ENCODE measurements at regions not wholly inside any gene's neighbourhood (a gene's known extent, or its start where the extent isn't known, plus 50 kb on each side); places are given as distances from the start of the nearest gene placed in this dataset.

DNA sequence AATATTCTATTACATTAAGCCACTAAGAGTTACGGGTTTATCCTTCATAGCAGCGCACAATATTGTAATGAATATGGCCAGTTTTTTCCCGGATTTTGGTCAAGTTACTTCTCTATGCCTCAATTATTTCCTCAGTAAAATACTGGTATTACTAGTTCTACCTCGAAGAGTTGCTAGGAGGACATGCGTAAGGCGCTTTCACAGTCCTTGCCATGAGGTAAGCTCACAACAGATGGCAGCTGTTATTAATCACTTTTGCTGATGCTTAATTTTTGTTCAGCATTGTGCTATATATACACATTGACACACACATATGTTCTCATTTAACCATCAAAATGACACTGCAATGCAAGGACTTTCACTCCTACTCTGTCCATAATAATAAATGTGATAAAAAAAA lies 101.5 kb downstream of the SCG2 start:
- no peak for FAIRE-seq
- no peak for DNase-seq (ENCODE audit: low spot score in 2 of 2)

DNA sequence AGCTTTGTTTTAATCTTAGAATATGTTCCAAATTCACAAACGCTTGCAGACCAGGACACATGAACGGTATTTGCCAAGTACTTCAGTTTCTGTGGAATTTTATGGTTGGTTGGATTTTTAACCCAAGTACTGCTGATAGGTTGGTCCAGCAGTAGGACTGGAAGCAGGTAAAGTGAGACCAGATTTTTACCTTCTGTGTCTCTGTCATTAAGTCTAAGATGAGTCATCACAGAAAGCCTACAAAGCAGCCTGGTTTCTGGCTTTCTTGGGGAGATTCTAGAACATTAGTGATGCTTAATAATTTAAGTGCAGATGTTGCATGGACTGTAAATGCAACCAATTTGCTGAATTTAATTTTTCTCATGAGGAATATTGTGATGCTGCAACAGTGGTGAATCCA lies 100.5 kb downstream of the SCG2 start:
- no peak for FAIRE-seq

DNA sequence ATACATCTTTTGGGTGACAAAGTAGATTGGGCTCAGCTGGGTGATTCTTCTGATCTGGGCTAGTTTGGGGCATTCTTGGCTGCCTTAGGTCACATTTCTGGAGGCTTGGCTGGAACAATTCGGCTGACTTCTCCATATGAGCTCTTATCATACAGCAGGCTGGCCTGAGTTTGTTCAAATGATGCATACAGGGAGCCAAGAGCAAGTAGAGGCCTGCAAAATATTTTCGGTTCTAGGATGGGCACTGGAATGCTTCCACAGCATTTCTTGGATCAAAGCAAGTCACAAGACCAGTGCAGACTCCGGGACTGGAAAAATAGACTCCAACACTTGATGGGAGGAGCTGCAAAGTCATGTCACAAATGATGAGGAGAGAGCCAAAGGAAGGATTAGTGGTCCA lies 98.4 kb downstream of the SCG2 start:
- DNase-seq (ENCODE audit: low spot score in 2 of 2) = no peak
- no peak for FAIRE-seq

More for the DNA sequence above, 100.5 kb downstream of the SCG2 start:
- no peak for DNase-seq (ENCODE audit: low spot score in 2 of 2)

DNA sequence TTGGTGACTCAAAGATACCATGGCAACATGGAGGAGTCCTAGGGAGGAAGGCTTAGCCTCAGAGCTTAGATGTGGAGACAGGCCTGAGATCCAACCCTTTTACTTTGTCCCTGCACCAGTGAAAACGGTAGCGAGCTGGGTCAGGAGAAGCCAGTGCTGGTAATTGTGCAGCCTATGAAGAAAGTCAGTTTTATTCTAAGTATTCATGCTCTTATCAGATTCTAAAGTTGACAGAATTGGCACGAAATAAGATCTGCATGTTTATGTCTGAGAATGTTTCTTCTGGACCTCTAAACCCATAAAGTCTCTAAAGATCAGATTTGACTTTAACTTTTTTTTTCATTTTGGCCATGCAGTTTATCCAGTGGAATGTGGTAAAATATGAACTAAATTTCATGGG lies 93.8 kb downstream of the SCG2 start:
- no peak for DNase-seq (ENCODE audit: low spot score in 2 of 2)
- FAIRE-seq = no peak

DNA sequence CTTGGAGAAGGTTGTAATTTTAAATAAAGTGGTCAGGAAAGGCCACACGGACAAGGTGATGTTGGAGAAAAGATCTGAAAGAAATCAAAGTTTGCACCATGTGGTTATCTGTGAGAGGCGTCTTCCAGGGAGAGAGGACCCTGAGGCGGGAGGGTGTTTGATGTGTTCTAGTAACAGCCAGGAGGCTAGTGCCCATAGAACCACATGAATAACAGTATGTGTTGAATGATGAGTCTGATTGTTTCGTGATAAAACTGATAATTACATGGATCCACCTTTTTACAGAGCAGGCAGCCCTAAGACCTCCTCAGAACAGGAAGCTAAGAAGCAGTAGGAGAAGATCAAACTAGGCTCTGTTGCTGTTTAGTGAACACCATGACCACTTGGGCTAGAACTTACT lies 91.4 kb downstream of the SCG2 start:
- FAIRE-seq (no peak), DNase-seq (ENCODE audit: low spot score in 2 of 2) (no peak)

DNA sequence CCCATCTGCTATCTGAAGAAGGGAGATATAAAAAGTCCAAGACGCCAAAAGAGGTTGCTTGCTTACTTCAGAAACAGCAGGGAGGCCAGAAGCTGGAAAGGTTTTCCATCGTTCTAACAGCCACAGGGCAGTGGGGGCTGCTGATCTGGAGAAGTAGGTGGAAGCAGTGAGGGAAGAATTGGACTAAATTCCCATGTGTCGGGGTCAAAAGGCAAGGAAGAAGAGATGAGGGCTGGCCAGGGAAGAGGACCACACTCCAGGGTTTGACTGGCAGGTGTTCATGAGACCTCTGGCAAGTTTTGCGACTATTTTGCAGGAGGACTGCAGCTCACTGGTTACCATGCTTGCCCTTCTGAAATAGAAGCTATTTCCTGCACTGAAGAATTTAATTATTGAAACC lies 91.0 kb downstream of the SCG2 start:
- FAIRE-seq (no peak), DNase-seq (ENCODE audit: low spot score in 2 of 2) (no peak)

DNA sequence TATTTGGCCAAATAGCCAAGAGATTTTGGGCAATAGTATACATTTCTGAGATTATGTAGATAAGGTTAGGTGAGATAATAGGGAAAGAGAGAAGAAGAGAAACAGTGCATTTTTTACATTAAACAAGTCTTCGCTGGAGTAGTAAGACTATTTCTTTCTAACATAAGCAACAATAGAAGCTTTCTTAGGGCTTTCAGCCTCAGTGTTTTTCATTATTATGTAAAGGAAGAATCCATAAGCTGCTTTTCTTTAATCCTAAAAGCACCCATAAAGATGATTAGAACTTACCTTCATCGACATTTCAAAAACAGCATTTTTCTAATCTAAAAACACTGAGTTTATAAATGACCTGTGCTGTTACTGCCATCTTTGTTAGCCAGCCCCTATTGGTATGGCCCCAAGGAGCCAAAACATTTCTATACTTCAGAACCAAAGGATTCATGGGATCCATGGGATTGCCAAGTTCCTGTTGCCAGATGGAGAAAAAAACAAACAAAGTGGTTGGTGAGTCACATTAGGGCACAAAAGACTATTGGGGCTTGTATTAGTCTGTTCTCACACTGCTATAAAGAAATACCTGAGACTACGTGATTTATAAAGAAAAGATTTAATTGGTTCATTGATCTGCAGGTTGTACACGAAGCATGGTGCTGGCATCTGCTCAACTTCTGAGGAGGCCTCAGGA lies 88.2 kb downstream of the SCG2 start:
- FAIRE-seq (no peak), DNase-seq (ENCODE audit: low spot score in 2 of 2) (no peak)

DNA sequence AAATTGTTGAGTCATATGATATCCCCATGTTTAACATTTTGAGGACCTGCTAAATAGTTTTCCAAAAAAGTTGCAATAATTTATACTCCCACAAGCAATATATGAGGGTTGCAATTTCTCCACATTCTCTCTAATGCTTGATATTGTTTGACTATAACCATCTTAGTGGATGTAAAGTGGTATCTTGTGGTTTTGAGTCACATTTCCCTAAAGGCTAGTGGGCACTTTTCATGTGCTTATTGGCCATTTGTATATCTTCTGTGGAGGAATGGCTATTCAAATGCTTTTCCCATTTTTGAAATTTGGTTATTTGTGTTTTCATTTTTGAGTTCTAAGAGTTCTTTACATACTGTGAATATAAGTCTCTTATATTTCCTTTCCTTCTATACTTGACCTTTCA lies 82.7 kb downstream of the SCG2 start:
- FAIRE-seq (no peak), DNase-seq (ENCODE audit: low spot score in 2 of 2) (no peak)

DNA sequence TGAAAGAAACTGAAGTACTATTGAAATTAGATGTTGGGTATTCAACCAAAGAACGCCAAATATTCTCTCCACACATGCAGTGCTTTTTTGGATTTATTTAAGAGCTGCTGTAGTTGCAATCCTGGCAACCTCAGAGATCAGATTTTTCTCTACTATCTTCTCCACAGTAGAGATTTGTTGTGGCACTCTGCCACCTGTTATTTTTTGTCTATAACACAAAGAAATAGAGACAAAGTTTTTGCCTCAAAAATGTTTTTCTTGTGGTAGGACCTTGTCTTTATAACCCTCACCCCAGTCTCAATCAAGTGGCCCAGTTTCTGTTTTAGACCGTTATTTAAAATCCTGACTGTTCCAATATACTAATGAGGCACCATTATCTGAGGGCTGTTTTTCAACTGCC lies 79.4 kb downstream of the SCG2 start:
- DNase-seq (ENCODE audit: low spot score in 2 of 2) = no peak
- no peak for FAIRE-seq

DNA sequence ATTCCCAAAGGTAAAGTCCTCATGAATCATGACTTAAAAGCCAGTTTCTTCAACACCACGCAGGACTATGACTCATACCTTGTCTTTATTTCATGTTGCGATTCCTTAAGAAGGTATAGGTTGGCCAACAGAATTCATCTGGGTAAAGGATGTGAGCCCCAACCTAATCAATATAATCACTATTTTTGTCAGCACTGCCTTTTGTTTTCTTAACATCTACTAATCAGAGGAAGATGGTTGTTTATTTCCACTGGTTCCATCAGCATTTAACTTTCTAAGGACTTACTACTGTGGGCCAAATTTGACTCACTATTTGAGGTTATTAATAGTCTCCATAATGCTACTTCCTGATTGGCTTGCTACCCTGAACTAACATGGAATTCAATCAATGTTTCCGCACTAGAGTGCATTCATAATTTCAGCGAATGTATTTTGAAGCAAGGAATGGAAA lies 78.6 kb downstream of the SCG2 start:
- FAIRE-seq (no peak), DNase-seq (ENCODE audit: low spot score in 2 of 2) (no peak)

DNA sequence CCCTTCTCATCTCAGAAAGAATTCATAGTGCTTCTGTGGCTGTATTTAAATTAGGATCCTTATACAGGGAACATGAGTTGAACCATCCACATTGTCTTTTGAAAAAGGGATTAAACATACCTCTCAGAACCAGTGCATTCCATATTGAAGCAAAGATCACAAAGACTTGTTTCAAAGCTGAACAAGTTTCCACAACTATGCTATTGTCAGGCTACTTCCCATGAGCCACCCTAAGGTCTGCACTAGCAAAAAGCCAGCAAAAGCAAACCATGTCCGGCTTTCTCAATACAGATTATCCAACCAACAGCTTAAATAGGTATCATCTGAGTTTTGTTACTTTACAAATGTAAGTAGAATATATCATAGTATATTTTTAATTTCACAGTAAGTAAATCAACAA lies 78.1 kb downstream of the SCG2 start:
- FAIRE-seq (no peak), DNase-seq (ENCODE audit: low spot score in 2 of 2) (no peak)

DNA sequence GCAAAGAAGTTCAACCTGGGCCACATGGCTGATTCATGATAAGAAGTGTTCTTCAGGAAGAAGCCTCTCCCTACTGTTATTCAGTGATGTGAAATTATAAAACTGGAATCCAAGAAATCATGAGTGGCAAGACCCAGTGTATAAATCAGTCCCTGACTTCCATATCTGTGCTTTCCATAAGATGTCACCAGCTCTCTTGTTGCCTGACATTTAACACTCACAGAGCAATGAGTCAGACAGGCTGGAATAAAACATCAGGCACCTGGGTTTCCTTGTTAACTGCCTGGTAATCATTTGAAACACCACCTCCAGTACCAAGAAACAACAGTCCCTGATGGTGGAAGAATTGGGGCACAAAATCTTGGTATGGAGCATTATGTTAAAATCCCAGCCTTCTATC lies 76.1 kb downstream of the SCG2 start:
- no peak for DNase-seq (ENCODE audit: low spot score in 2 of 2)
- no peak for FAIRE-seq

DNA sequence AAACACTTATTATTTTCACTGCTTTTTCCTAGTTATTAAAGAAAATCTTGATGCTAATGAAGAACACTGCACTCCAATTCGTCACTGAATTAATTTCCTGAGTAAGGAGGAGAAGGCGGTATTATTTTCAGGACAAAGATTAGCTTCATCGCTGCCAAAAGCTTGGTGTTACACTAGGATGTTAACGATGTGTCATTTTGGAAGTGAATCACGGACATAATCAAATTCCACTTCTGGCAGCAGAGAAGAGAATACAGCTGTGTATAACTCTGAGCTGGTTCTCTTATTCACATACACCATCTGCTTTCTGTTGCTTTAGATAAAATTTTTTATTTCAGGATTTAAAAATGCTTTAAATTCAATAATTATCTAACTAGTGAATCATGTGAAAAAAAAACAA lies 74.1 kb downstream of the SCG2 start:
- FAIRE-seq (no peak), DNase-seq (ENCODE audit: low spot score in 2 of 2) (no peak)

DNA sequence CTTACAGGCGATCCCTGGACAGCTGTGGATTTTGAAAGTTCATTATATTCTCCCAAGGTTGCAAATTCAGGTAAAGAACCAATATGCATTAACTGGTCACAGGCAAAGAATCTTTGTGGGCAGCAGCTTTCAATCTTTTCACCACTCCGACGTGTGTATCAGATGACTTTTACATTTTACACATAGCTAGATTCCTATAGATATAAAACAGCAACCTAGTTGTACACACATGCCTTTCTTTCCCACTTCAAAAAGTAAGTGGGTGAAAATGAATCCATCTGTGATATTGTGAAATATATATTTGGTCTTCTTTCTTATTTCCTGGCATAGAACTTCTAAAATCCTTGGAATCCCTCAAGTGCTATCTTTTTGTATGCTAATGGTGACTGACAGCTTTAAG lies 72.5 kb downstream of the SCG2 start:
- no peak for DNase-seq (ENCODE audit: low spot score in 2 of 2)
- no peak for FAIRE-seq

DNA sequence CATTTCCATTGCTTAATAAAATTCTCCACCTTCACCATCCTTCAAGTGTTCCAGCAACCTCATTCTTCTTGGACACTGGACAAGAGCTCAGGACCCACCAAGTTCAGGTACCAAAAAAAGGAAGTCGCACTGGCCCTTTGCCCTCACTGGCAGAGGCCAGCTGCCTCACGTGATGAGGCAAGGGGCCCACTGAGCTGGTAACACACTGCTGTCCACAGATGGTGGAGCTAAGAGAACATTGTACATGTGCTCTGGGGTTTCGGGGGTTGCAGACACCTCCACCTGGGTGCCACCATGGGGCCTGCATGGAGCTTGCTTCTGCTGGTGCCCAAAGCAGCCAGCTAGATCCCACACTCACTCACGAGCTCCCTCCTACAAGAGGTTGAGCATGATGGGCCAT lies 71.3 kb downstream of the SCG2 start:
- no peak for FAIRE-seq
- DNase-seq (ENCODE audit: low spot score in 2 of 2) = no peak

DNA sequence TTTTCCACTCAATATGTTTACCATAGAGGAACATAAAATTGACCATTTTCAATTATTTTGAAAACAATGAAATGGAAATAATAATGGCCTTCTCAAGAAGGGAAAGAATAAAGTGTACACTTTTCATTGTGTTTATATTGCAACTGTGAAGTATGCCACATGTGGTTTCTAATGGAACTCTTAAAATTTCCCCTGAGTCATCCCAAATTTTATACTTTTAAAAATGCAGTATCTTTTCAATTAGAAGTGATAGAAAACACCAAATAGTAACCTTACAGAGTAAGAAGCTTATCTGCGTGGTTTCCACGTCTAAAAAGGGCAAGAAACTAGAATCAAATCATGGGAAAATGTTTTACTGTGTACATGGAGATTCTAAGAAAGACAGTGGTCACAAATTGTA lies 70.0 kb downstream of the SCG2 start:
- DNase-seq (ENCODE audit: low spot score in 2 of 2) = no peak
- no peak for FAIRE-seq

DNA sequence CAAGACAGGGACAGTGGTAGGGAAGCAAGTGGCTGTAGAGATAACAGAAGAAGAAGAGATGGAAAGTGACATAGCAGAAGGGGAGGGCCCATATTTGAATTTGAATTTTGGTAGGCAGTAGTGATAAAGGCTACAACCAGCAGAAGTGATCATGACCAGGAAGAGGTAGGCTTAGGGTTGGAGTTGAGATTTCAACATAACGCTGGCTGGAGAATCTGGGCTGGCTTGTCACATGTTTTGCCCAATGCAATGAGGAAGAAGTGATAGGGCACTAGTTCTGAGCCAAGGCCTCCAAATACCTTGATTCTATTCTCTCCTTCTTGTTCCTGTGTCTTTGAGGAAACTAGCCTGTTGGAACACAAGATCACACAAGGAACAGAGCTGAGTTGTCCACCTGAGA lies 69.4 kb downstream of the SCG2 start:
- DNase-seq (ENCODE audit: low spot score in 2 of 2) (no peak), FAIRE-seq (no peak)

DNA sequence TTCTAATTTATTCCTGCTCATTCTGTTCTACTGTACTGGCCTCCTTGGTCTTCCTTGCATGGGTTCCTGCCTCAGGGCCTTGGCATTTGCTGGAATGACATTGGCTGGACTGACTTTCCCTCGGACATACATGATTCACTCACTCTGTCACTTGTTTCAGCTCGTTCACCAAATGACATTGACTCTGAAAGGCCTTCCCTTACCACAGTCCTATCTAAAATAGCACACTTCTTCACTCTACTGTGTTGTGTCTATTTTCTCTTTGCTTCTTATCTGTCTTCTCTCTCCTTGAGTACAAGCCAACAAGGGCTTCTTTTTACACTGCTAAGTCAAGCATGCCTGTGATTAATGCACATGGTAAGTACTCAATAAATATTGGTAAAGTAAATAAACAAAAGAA lies 65.6 kb downstream of the SCG2 start:
- FAIRE-seq (no peak), DNase-seq (ENCODE audit: low spot score in 2 of 2) (no peak)

DNA sequence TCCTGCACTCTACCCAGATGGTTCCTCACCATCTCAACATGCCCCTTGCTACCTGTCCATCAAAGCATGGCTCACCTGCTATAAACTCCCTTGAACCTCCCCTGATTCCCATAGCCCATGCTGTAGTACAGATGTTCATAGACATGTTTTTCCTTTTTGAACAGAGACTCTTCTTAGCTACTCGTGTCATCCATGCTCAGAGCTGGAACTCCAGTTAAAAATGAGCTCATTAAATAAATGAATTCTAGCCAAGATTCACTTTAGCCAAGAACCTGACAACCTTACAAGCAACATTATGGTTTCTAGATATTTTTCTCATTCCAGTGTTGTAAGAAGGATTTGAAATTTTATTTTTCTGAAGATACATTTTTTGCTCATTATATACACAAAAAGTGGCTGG lies 65.0 kb downstream of the SCG2 start:
- FAIRE-seq (no peak), DNase-seq (ENCODE audit: low spot score in 2 of 2) (no peak)

DNA sequence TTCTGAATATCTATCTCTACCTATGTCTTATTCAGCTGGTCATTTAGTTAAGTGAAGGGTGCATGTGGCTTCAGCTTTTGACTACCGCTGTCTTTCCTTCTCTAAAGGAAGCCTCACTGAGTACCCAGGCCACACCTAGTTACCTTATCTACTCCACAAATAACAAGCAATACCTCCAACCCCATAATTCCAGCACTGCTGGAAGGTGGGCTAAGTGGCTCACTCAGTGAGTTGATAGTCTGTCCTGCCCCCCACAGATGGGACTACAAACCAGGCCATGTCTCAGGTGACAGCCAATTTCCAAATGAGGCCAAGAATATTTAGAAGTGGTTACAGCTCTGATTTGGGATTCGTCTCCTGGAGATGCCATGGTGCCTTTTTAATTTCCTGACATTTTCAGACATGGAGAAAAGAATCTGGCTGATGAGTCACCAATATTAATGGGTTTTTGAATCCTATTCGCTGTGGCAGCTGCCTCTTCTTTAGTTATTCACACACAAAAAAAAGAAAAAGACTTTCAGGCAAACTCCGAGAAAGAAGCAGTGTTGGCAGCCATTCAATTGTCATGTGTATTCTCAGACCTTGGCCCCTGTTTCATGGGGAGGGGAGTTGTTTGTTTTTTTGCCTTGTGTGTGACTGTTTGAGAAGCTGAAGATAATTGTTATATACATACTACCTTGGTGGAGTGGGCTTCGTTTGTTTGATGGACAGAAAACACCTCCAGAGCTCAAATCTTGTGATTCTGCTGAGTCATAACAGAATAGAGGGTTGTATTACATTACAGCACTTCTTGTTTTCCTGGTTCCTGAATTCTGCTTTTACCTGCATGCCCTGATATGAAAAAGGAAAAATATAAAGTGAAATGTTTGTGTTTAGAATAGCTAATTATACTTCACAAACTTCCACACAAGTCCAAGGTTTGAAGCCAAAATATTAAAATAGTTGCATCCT lies 64.2 kb downstream of the SCG2 start:
- no peak for DNase-seq (ENCODE audit: low spot score in 2 of 2)
- no peak for FAIRE-seq

DNA sequence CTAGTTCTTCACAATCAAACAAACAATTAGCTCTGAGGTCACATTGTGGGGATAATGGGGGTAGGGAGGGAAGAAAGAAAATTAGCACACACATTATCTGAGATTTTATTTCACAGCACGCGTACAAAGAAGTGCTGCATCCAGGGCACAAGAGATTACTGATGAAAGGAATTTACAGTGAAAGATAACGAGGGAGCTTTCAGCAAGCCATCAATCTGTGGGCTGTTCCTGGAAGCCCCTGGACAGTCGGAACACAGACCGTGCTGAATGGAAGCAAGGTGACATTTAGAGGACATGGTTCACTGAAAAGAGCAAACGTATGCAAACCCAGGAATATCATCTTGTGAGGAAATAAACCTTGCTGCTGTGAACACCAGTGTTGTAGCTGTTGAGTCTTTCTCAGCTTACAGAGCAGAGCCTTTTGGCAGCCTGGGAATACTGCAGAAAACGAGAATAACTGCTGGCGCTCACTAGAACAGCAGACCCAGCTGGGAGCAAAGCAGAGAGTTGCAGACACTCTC lies 63.2 kb downstream of the SCG2 start:
- no peak for DNase-seq (ENCODE audit: low spot score in 2 of 2)
- no peak for FAIRE-seq

DNA sequence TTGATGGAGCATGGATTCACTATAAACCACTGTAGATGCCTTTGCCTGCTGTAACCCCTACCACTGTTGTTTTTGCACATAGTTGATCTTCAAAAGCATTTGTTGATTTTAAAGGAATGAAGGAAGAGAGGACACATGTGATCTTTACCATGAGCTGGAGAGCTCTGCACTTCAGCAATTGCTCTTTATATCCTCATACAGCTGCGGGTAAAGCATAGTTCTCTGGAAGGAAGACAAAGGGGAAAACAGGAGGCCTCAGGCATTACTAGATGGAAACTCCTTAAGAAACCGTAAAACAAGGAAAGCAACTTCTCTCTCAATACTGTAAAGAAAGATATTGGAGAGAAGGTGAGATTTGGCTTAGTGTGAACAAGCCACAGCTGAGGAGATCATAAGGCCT lies 60.6 kb downstream of the SCG2 start:
- DNase-seq (ENCODE audit: low spot score in 2 of 2) = no peak
- FAIRE-seq = no peak

Measured in frontal cortex (tissue), 3 donors.